SK-N-DZ (cell line): ENCODE measurements at regions not wholly inside any gene's neighbourhood (a gene's known extent, or its start where the extent isn't known, plus 50 kb on each side); places are given as distances from the start of the nearest gene placed in this dataset.
A peak's percentile ranks its signal among the peaks of the same experiment; 100 is the strongest.
"Not testable (repeated sequence)": the region's sequence is repeated elsewhere in the genome, so short reads cannot be mapped to it uniquely, and the experiment has no call there.

Source experiments
- DNase-seq: peaks from one replicate; pipeline ENCODE4 v3.0.0-alpha.2; 2015; ENCODE audit warnings: low spot score

DNA sequence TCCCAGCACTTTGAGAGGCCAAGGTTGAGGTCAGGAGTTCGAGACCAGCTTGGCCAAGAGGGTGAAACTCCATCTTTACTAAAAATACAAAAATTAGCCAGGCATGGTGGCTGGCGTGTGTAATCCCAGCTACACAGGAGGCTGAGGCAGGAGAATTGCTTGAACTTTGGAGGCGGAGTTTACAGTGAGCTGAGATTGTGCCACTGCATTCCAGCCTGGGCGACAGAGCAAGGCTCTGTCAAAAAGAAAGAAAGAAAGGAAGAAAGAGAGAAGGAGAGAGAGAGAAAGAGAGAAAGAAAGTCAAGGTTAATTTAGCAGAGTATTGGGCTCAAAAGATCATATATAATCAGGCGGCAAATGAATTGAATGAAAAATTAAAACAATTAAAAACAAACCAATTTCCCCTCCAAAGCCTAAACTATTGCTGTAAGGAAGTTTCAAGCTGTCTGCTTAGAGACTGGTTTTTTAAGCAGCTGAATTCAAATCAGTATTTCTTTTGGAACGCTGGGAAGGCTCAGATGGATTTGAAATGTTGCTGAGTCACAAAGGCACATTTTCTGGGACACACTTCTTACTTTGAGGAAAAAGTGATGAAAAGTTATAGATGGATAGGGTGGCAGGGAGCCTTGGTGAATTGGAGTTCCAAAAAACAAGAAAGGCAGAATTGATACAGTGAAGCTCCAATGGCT lies 81.3 kb upstream of the BHLHE40 start:
- no peak for DNase-seq

DNA sequence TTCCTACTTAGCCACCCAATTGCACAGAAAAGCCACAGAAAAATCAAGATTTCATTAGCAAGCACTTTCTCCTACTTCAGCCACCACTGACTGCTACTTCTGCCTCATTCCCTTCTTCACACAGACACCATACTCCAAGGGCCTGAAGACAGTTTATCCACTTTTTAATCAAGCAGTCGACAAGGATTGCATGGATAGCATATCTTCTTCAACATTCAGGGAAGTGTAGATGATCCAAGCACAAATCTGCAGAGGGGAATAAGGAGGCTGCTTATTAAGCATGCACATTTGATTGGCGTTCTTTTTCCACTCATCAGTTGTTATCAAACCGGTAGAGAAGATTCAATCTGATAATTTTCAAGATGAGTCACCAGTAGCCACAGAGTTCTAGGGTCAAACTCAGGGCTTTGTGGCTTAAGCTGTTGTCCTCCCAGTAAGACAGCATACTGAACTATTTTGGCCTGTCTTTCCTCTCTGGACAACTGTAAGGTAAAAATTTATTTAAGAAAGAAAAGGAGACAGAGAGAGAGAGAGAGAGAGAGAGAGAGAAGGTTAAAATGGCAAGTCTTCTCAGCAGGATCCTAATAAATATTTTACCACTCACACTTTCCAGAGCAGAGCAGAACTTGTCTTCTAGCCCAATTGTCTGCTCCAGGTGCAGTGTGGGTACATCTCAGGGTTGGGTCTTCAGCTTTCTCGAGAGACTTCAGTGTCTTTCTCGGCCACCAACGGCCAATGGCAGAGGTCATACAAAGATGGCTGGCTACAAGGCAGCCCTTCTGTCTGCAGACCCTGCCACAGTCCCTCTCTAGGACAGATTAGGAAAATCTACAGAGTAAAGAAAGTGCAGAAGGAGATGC lies 80.6 kb upstream of the BHLHE40 start:
- DNase-seq: no peak

GRCh38 chr3:4899710-4900109 lies 79.5 kb upstream of the BHLHE40 start:
- DNase-seq: no peak

GRCh38 chr3:4900298-4900697 lies 78.9 kb upstream of the BHLHE40 start:
- no peak for DNase-seq

DNA sequence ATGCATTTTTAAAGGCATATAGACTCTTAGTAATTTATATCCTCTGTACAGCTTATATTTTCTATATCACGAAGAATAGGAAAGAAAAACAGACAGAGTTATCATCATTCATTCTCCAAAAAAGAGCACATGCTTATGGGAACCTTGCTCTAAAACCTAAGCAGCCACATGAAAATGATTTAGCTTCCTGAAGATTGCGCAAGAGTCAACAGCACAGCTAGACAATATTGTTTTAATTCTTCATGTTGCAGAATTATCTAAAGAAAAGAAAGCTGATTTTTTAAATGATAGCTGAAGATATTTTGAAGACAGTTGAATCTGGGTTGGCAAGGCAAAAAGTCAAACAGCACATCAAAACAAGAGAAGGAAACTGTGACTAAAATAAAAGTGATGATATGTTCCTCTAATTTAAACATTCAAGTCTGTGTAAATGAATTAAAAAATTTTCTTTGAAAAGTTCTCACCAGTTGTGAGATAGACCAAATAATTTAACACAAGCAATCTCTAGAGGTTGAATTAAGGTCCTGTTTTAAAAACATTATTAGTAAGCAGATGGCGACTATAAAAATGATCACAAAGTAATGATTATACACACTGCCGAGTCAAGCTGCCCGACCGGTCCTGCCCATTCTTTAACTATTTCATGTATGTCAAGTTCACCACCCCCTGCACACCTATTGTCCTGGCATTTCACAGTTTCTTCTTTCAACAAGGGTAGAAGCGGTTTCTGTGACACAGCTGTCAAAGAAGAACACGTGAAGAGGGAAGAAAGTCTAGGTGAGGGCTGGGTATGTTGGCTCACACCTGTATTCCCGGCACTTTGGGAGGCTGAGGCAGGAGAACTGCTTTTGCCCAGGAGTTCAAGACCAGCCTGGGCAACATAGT lies 74.2 kb upstream of the BHLHE40 start:
- no peak for DNase-seq

GRCh38 chr3:4906107-4906621 lies 73.1 kb upstream of the BHLHE40 start:
- DNase-seq: no peak

- no peak for DNase-seq
Measured at GRCh38 chr3:4907050-4907449, 72.2 kb upstream of the BHLHE40 start.

DNA sequence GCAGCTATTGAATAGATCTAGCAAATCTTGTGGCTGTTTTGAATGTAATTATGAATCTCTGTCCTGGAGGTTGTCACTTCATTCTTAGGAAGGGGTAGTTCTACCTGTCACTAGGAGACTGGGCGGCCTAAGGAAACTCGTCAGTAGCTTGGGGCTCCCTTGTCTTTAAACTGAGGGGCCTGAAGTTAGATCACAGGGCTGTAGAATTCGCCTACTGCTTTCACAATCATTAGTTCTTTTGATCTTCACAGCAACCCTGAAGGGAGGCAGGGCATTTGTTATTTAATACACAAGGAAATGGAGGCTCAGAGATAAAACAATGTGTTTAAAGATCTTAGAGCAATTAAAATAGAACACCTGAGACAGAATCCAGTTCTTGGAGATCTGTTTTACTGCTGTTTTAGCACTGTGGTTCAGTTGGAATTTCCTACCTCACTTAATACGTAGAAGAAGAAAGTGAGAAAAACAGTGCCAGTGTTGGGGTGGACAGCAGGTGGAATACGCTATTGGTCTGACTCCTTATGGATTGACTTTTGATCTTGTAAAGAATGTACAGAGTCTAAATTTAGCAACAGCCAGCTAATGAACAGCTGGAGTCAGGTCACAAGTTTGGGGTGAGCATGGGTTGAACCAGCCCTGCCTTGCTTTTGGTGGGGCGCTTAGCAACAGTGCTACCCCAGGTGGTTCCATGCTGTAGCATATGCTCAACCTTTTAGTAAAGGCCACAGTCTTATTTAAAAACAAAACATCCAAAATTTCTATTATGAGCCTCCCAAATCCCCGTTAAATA lies 71.4 kb upstream of the BHLHE40 start:
- no peak for DNase-seq

DNA sequence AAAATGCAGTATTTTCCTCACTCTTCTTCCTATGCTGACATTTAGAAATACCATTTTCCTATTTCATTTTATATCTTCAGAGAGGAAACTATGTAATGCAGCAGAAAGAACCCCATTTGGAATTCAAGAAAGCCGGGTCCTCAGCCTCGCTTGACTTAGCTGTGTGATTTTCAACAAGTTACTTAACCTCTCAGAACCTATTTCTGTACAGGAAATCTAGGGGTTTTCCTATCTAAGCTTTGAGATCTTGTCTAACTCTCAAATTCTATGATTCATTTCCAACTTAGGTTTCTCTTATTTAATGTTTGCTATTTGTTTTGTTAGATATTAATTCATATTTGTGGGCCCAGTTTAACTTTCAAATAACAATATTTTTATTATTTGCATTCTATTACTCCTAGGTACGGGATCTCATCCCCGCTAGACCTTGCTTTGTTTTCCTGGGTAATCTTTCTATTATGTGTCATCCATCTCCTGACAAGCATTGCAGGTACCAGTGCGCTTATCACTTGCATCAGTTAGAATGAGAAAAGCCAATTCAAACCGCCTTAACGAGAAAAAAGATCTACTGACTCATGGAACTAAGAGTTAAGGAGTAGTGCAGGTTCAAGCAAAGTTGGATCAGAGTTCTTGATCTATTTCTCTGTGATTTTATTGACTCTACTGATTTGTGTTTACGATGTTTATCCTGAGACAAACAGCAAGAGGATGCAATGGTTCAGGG lies 70.6 kb upstream of the BHLHE40 start:
- DNase-seq: peak; percentile 25

GRCh38 chr3:4914464-4914863 lies 64.8 kb upstream of the BHLHE40 start:
- no peak for DNase-seq

- not testable (repeated sequence) for DNase-seq
Measured at GRCh38 chr3:4921589-4921988, 57.6 kb upstream of the BHLHE40 start.

GRCh38 chr3:4926892-4927291 lies 52.3 kb upstream of the BHLHE40 start:
- no peak for DNase-seq

DNA sequence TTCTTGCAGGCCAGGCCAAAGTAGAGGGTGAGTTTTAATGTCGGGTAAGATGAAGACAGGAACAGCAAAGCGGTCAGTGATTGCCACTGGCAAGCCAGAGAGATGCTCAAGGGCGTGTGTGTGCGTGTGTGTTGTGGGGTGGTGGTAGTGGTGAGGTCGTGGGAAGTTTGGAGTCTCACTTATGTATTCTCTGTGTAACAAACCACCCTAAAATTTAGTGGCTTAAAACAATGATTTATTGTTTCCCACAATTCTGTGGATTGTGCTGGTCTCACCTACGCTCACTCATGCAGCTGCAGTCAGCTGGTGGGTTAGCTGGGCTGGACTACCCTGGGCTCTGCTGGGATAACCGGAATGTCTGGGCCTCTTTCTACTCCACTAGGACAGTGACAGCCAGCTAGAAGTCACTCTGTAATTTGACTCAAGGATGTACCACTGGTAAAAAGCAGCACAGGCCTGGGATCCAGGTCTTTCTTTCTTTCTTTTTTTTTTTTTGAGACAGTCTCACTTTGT lies 50.9 kb upstream of the BHLHE40 start:
- DNase-seq: no peak
